HG03442 (cell line): ENCODE measurements at regions not wholly inside any gene's neighbourhood (a gene's known extent, or its start where the extent isn't known, plus 50 kb on each side); places are given as distances from the start of the nearest gene placed in this dataset.
"Not testable (repeated sequence)": the region's sequence is repeated elsewhere in the genome, so short reads cannot be mapped to it uniquely, and the experiment has no call there.

Experiments
- ATAC-seq: cut with Tn5 transposase; IDR thresholded peaks from one replicate; pipeline ENCODE4 v1.9.1; 2021; ENCODE audit warnings: mild to moderate bottlenecking, moderate library complexity; ENCODE audit not compliant: unreplicated experiment

- ATAC-seq = no peak
Measured at GRCh38 chr1:219560856-219561255, 52.0 kb downstream of the ZC3H11B start.

GRCh38 chr1:219559899-219560298 lies 53.0 kb downstream of the ZC3H11B start:
- no peak for ATAC-seq

- ATAC-seq = no peak
Measured at GRCh38 chr1:219555806-219556205, 57.1 kb downstream of the ZC3H11B start.

- ATAC-seq = no peak
Measured at GRCh38 chr1:219555031-219555692, 57.7 kb downstream of the ZC3H11B start.

GRCh38 chr1:219553934-219554502 lies 58.9 kb downstream of the ZC3H11B start:
- ATAC-seq = no peak

DNA sequence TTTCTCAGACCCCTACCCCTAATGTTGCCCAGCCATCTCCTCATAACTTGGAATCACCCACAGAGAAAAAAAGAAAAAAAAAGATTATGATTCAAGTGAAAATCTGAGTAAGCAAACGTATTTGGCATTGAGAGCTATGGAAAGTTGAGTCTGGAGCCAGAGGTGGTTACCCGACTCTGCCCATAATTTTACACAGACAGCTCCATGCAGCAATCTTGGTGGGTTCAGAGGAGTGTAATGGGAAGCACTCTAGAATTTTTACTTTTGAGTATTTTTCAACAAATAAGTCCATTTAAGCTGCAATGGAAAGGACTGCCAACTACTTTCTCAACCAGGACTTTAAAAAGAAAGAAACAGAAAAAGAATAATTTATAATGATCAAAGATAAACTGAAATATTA lies 62.7 kb downstream of the ZC3H11B start:
- ATAC-seq = no peak

DNA sequence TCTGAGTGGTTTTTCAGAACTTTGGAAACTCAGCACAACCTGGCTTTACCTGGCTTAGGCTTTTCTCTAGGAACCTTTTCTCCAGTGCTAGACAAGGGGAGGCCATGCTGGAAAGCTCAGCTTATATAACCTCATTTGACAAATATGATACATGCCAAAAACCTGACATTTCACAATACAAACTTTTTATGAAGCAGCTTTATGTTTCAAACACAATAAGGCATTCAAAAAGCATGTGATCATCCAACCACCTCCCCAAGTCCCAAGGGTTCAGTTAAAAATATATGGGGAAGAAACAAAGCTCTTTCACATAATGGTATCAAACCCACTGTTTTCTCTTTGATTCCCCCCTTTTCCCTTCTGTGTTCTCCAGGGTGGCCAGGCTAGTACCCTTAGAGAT lies 63.7 kb downstream of the ZC3H11B start:
- ATAC-seq = no peak

DNA sequence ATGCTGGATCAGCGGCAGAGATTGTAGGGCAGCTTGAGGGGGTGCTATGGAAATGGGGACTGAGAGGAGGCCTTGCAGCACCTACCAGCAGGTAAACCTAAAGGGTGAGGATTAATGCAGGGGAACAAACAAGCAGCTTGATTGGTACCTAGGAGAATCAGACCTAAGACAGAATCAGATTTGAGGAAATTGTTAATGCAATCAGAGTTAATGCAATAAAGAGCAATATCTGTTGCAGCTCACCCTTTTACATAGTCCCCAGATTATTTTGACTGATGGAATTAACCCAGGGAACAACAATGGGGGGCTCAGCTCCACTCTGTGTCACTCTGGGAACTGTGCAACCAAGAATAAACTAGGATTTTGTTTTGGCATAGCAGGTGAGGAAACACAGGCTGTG lies 64.5 kb downstream of the ZC3H11B start:
- no peak for ATAC-seq

DNA sequence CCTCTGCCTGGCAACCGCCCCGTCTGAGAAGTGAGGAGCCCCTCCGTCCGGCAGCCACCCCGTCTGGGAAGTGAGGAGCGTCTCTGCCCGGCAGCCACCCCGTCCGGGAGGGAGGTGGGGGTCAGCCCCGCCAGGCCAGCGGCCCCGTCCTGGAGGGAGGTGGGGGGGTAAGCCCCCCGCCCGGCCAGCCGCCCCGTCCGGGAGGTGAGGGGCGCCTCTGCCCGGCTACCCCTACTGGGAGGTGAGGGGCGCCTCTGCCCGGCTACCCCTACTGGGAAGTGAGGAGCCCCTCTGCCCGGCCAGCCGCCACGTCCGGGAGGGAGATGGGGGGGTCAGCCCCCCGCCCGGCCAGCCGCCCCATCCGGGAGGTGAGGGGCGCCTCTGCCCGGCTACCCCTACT lies 67.1 kb downstream of the ZC3H11B start:
- not testable (repeated sequence) for ATAC-seq

DNA sequence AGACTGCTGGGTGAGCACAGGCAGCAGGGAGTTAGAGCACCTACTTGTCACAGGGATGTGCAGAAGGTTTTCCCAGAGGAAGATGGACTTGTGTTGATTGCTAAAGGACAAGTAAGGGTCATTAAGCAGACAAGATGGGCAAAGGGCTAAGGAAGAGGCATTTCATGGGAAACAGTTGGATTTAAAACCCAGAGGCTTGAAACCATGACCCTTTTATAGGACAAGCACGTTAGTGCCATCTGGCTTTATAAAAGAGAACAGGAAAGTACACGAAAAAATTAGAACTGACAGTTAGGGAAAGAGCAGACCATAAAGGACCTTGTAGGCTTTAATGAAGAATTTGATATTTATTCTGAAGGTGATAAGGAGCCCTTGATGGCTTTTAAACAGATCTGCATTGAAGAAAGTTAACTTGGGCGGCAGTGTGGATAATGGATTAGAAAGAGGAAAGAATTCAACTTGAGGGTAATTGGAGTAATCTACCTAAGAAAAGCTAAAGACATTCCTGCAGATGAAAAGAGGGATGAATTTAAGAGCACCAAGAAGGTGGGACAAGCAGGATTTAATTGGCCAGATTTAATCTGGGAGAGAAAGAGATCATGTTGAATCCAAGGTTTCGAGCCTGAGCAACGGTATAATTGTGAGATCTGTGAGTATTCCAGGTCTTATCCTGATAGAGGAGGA lies 68.6 kb downstream of the ZC3H11B start:
- ATAC-seq = no peak

GRCh38 chr1:219542828-219543518 lies 69.9 kb downstream of the ZC3H11B start:
- ATAC-seq = no peak

- no peak for ATAC-seq
Measured at GRCh38 chr1:219541946-219542345, 71.0 kb downstream of the ZC3H11B start.

- no peak for ATAC-seq
Measured at GRCh38 chr1:219539645-219540254, 73.2 kb downstream of the ZC3H11B start.

GRCh38 chr1:219538886-219539285 lies 74.0 kb downstream of the ZC3H11B start:
- ATAC-seq = no peak

DNA sequence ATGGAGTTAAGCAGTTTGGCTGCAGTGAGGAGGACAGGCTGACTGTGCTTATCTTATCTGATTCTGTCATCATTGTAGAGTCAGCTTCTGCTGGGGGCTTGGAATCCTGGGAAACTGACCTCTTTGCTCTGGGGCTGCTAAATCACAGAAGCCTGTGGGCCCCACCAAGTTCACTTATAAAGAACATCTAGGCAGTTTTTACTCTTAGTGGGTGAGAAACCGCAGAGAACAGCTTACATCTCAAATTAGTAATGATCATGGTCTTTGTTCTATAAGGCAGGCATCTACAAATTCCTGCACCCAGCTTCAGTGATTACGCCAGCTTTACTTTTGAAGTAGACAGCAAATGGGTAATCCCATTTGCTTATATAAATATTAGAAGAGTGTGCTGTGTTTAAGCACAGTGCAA lies 75.7 kb downstream of the ZC3H11B start:
- no peak for ATAC-seq

GRCh38 chr1:219536038-219536437 lies 76.9 kb downstream of the ZC3H11B start:
- ATAC-seq = no peak

- no peak for ATAC-seq
Measured at GRCh38 chr1:219534991-219535390, 77.9 kb downstream of the ZC3H11B start.

- no peak for ATAC-seq
Measured at GRCh38 chr1:219533280-219533679, 79.6 kb downstream of the ZC3H11B start.

DNA sequence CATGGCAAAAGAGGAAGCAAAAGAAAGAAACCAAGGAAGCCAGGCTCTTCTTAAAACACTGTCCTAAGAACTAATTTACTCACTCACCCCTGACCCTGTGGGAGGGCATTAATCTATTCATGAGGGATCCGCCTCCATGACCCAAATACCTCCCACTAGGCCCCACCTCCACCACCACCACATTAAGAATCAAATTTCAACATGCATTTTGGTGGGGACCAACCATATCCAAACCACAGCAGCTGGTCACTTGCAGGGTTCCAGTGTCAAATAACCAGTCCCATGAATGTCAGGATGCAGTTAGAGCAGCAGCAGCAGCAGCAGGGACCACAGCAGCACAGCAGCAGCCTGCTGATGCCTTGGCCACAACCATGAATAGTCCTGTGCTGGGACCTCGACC lies 83.8 kb downstream of the ZC3H11B start:
- ATAC-seq = no peak

GRCh38 chr1:219528633-219529032 lies 84.3 kb downstream of the ZC3H11B start:
- ATAC-seq = no peak

DNA sequence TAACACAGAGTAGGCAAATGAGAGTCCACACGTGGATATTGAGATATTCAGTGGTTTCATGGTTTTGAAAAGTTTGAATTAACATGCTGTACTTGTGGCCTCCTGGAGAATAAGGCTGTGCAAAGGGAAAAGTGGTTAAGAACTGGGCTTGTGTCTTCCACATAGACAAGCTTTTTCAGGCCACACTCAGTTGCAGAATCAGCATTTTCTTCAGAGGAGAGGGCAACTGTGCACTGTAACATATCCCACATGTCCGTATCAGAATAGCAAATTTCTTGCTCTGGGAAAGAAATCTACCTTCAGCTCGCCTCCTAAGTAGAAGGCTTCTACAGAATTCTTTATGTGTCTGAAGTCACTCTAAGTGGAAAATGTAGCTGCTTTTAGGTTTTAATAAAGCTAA lies 84.9 kb downstream of the ZC3H11B start:
- ATAC-seq = no peak
